ENCODE measurements at regions not wholly inside any gene's neighbourhood (a gene's known extent, or its start where the extent isn't known, plus 50 kb on each side); places are given as distances from the start of the nearest gene placed in this dataset.

- no peak for DNase-seq (ENCODE audit: low read depth)
Measured at GRCh38 chr20:40218971-40219370, 470.1 kb downstream of the MAFB start.

GRCh38 chr20:40218316-40218969 lies 470.6 kb downstream of the MAFB start:
- DNase-seq (ENCODE audit: low read depth): no peak

- DNase-seq (ENCODE audit: low read depth): no peak
Measured at GRCh38 chr20:40207655-40208054, 481.4 kb downstream of the MAFB start.

- no peak for DNase-seq (ENCODE audit: low read depth)
Measured at GRCh38 chr20:40205971-40206370, 483.1 kb downstream of the MAFB start.

- no peak for DNase-seq (ENCODE audit: low read depth)
Measured at GRCh38 chr20:40203032-40203431, 486.0 kb downstream of the MAFB start.

GRCh38 chr20:40197691-40198090 lies 491.3 kb downstream of the MAFB start:
- no peak for DNase-seq (ENCODE audit: low read depth)

GRCh38 chr20:40196846-40197436 lies 492.1 kb downstream of the MAFB start:
- DNase-seq (ENCODE audit: low read depth): no peak

- DNase-seq (ENCODE audit: low read depth): no peak
Measured at GRCh38 chr20:40195742-40196141, 493.3 kb downstream of the MAFB start.

- no peak for DNase-seq (ENCODE audit: low read depth)
Measured at GRCh38 chr20:40192529-40192928, 496.5 kb downstream of the MAFB start.

GRCh38 chr20:40192081-40192480 lies 497.0 kb downstream of the MAFB start:
- DNase-seq (ENCODE audit: low read depth): no peak

- DNase-seq (ENCODE audit: low read depth): no peak
Measured at GRCh38 chr20:40191573-40191972, 497.5 kb downstream of the MAFB start.

- DNase-seq (ENCODE audit: low read depth): no peak
Measured at GRCh38 chr20:40189621-40190020, 499.4 kb downstream of the MAFB start.

- no peak for DNase-seq (ENCODE audit: low read depth)
Measured at GRCh38 chr20:40188319-40188718, 500.7 kb downstream of the MAFB start.

GRCh38 chr20:40186826-40187225 lies 502.2 kb downstream of the MAFB start:
- DNase-seq (ENCODE audit: low read depth): no peak

GRCh38 chr20:40181676-40182075 lies 507.4 kb downstream of the MAFB start:
- no peak for DNase-seq (ENCODE audit: low read depth)

GRCh38 chr20:40176098-40176841 lies 512.8 kb downstream of the MAFB start:
- no peak for DNase-seq (ENCODE audit: low read depth)

- no peak for DNase-seq (ENCODE audit: low read depth)
Measured at GRCh38 chr20:40175296-40175695, 513.7 kb downstream of the MAFB start.

- no peak for DNase-seq (ENCODE audit: low read depth)
Measured at GRCh38 chr20:40173872-40174271, 515.2 kb downstream of the MAFB start.

- DNase-seq (ENCODE audit: low read depth): no peak
Measured at GRCh38 chr20:40168981-40169620, 519.9 kb downstream of the MAFB start.

GRCh38 chr20:40161391-40161790 lies 527.6 kb downstream of the MAFB start:
- no peak for DNase-seq (ENCODE audit: low read depth)

- no peak for DNase-seq (ENCODE audit: low read depth)
Measured at GRCh38 chr20:40160097-40160550, 528.9 kb downstream of the MAFB start.

GRCh38 chr20:40159276-40159675 lies 529.8 kb downstream of the MAFB start:
- no peak for DNase-seq (ENCODE audit: low read depth)

All from activated T-helper 9 cell treated with anti-CD3 and anti-CD28 coated beads, Interleukin-2, amount 50 U/mL, for 16 hours (primary cell).